Naive thymus-derived CD4-positive, alpha-beta T cell (primary cell): ENCODE measurements at regions not wholly inside any gene's neighbourhood (a gene's known extent, or its start where the extent isn't known, plus 50 kb on each side); places are given as distances from the start of the nearest gene placed in this dataset.

Experiments used
- ATAC-seq: fragments of 150-1000 bp; cut with Tn5 transposase; 2 replicates; pipeline ENCODE4 v1.10.0; 2021; ENCODE audit warnings: mild to moderate bottlenecking, moderate library complexity
- CTCF ChIA-PET: fragments of 350-600 bp; sonication (Branson Sonifier 250); formaldehyde crosslinking; loops from one replicate; lab custom pipeline; 2021; ENCODE audit warnings: antibody characterized with exemption; lab: Charles Lee
- POLR2A ChIA-PET: fragments of 350-600 bp; sonication (Branson Sonifier 250); formaldehyde crosslinking; loops from one replicate; lab custom pipeline; 2021; ENCODE audit warnings: antibody characterized with exemption, inconsistent platforms; lab: Charles Lee
- DNase-seq, 9 donors: peaks; one replicate each; pipeline versions ENCODE4 v3.0.0 to v3.0.0-alpha.2; 2020 to 2022; ENCODE audit warnings: mixed read lengths in 1 of 9
- H3K27ac ChIP-seq: one replicate; pipeline ENCODE4 v1.7.0; 2013; ENCODE audit warnings: mild to moderate bottlenecking, low read depth, low read length, moderate library complexity
- H3K27me3 ChIP-seq, 2 donors: one replicate each; pipeline ENCODE4 v1.7.0; 2013; ENCODE audit warnings: low read length in 2 of 2, mild to moderate bottlenecking in 2 of 2, moderate library complexity in 2 of 2; ENCODE audit not compliant: control insufficient read depth in 2 of 2, insufficient read depth in 2 of 2
- H3K36me3 ChIP-seq, 3 experiments: 1 replicate in 2 of 3; 2 replicates in 1 of 3; pipeline ENCODE4 v1.7.0; 2013; ENCODE audit warnings: low read length in 3 of 3, mild to moderate bottlenecking in 3 of 3, moderate library complexity in 1 of 3; ENCODE audit not compliant: insufficient read depth in 3 of 3, control insufficient read depth in 2 of 3
- H3K4me1 ChIP-seq, 2 donors: one replicate each; pipeline ENCODE4 v1.7.0; 2013; ENCODE audit warnings: low read length in 2 of 2, mild to moderate bottlenecking in 2 of 2, moderate library complexity in 1 of 2; ENCODE audit not compliant: control insufficient read depth in 2 of 2, insufficient read depth in 2 of 2
- H3K4me3 ChIP-seq: 2 replicates; pipeline ENCODE4 v1.7.0; 2013; ENCODE audit warnings: mild to moderate bottlenecking, low read length
- H3K9me3 ChIP-seq, 3 experiments: 1 replicate in 2 of 3; 2 replicates in 1 of 3; pipeline ENCODE4 v1.7.0; 2013; ENCODE audit warnings: low read length in 3 of 3; ENCODE audit not compliant: control insufficient read depth in 2 of 3
- H3K27ac Mint-ChIP-seq, 9 donors: one replicate each; pipeline ENCODE4 v1.8.0; 2020 to 2022; ENCODE audit warnings: mixed read lengths in 9 of 9, mild to moderate bottlenecking in 8 of 9, moderate library complexity in 5 of 9, inconsistent platforms in 2 of 9
- H3K27me3 Mint-ChIP-seq, 5 donors: one replicate each; pipeline ENCODE4 v1.8.0; 2021 to 2022; ENCODE audit warnings: mixed read lengths in 5 of 5, mild to moderate bottlenecking in 1 of 5
- H3K36me3 Mint-ChIP-seq, 5 donors: one replicate each; pipeline ENCODE4 v1.8.0; 2020 to 2022; ENCODE audit warnings: mixed read lengths in 5 of 5, mild to moderate bottlenecking in 3 of 5, inconsistent platforms in 1 of 5
- H3K4me1 Mint-ChIP-seq, 7 donors: one replicate each; pipeline ENCODE4 v1.8.0; 2020 to 2022; ENCODE audit warnings: mixed read lengths in 7 of 7, mild to moderate bottlenecking in 3 of 7, inconsistent platforms in 1 of 7
- H3K4me3 Mint-ChIP-seq, 10 donors: one replicate each; pipeline ENCODE4 v1.8.0; 2020 to 2022; ENCODE audit warnings: mild to moderate bottlenecking in 10 of 10, mixed read lengths in 10 of 10, moderate library complexity in 6 of 10, inconsistent platforms in 2 of 10
- H3K9me3 Mint-ChIP-seq, 11 donors: one replicate each; pipeline ENCODE4 v1.8.0; 2020 to 2022; ENCODE audit warnings: mixed read lengths in 11 of 11, mild to moderate bottlenecking in 4 of 11, inconsistent platforms in 1 of 11, moderate library complexity in 1 of 11
- intact Hi-C, 2 donors: fragments of 100-400 bp; cut with micrococcal nuclease; formaldehyde crosslinking; loops; one replicate each; pipeline ENCODE4 v1.15.1; 2023

- Histone ChIP-seq H3K36me3 (no peaks in the 10 kb centered on the region), H3K4me3 (no peak overlapping the region), H3K27ac (no peak overlapping the region), H3K27me3 (peaks cover 0 to 7% of the 10 kb centered on the region in 2 donors), H3K9me3 (no peaks in the 10 kb centered on the region), H3K4me1 (no peaks in the 10 kb centered on the region)
- ATAC-seq = no peak
- Mint-ChIP-seq H3K4me1 (peaks cover 0 to 2% (median 0%) of the 10 kb centered on the region in 7 donors), H3K4me3 (no peak overlapping the region), H3K27ac (no peak overlapping the region), H3K27me3 (peaks cover 4 to 50% (median 36%) of the 10 kb centered on the region in 5 donors), H3K36me3 (no peaks in the 10 kb centered on the region), H3K9me3 (peaks cover 0 to 6% (median 0%) of the 10 kb centered on the region in 11 donors)
- intact Hi-C loops = no loop called here
- ChIA-PET POLR2A (no interaction called here), CTCF (no interaction called here)
- no peak for DNase-seq
Measured at GRCh38 chr22:49253656-49254055, 574.0 kb downstream of the BRD1 start.

GRCh38 chr22:49251371-49251770 lies 576.3 kb downstream of the BRD1 start:
- H3K9me3 ChIP-seq = no peaks in the 10 kb centered on the region
- no peak overlapping the region for H3K27ac ChIP-seq
- no peak overlapping the region for H3K4me3 Mint-ChIP-seq
- DNase-seq = no peak
- H3K36me3 ChIP-seq = no peaks in the 10 kb centered on the region
- intact Hi-C loops = no loop called here
- no peak overlapping the region for H3K4me3 ChIP-seq
- no peaks in the 10 kb centered on the region for H3K4me1 ChIP-seq
- H3K4me1 Mint-ChIP-seq = peaks cover 0 to 2% (median 0%) of the 10 kb centered on the region in 7 donors
- CTCF ChIA-PET = no interaction called here
- H3K27ac Mint-ChIP-seq = no peak overlapping the region
- peaks cover 4 to 47% (median 35%) of the 10 kb centered on the region in 5 donors for H3K27me3 Mint-ChIP-seq
- POLR2A ChIA-PET = no interaction called here
- no peak for ATAC-seq
- H3K36me3 Mint-ChIP-seq = no peaks in the 10 kb centered on the region
- peaks cover 0 to 6% (median 0%) of the 10 kb centered on the region in 11 donors for H3K9me3 Mint-ChIP-seq
- H3K27me3 ChIP-seq = peaks cover 0 to 7% of the 10 kb centered on the region in 2 donors

GRCh38 chr22:49247194-49247924 lies 580.3 kb downstream of the BRD1 start:
- Histone ChIP-seq H3K4me3 (no peak overlapping the region), H3K4me1 (no peaks in the 10 kb centered on the region), H3K9me3 (no peaks in the 10 kb centered on the region), H3K27ac (no peak overlapping the region), H3K36me3 (no peaks in the 10 kb centered on the region), H3K27me3 (peaks cover 0 to 7% of the 10 kb centered on the region in 2 donors)
- DNase-seq = no peak
- Mint-ChIP-seq H3K9me3 (peaks cover 0 to 4% (median 0%) of the 10 kb centered on the region in 11 donors), H3K36me3 (no peaks in the 10 kb centered on the region), H3K4me1 (peaks cover 0 to 4% (median 0%) of the 10 kb centered on the region in 7 donors), H3K27me3 (peaks cover 4 to 36% (median 22%) of the 10 kb centered on the region in 5 donors), H3K27ac (no peak overlapping the region), H3K4me3 (no peak overlapping the region)
- intact Hi-C loops = no loop called here
- ATAC-seq = no peak
- ChIA-PET POLR2A (no interaction called here), CTCF (no interaction called here)

- no peaks in the 10 kb centered on the region for H3K36me3 ChIP-seq
- Mint-ChIP-seq H3K27ac (no peak overlapping the region), H3K36me3 (no peaks in the 10 kb centered on the region), H3K4me3 (no peak overlapping the region), H3K4me1 (peaks cover 0 to 4% (median 0%) of the 10 kb centered on the region in 7 donors), H3K9me3 (peaks cover 0 to 4% (median 0%) of the 10 kb centered on the region in 11 donors), H3K27me3 (peaks cover 2 to 40% (median 16%) of the 10 kb centered on the region in 5 donors)
- no peak overlapping the region for H3K27ac ChIP-seq
- H3K9me3 ChIP-seq = no peaks in the 10 kb centered on the region
- POLR2A ChIA-PET = no interaction called here
- intact Hi-C loops = no loop called here
- no peaks in the 10 kb centered on the region for H3K27me3 ChIP-seq
- H3K4me1 ChIP-seq = no peaks in the 10 kb centered on the region
- DNase-seq (no peak), ATAC-seq (no peak)
- H3K4me3 ChIP-seq = no peak overlapping the region
- CTCF ChIA-PET = no interaction called here
Measured at GRCh38 chr22:49244466-49245420, 582.9 kb downstream of the BRD1 start.

GRCh38 chr22:49243965-49244364 lies 583.7 kb downstream of the BRD1 start:
- intact Hi-C loops = no loop called here
- H3K4me1 ChIP-seq = no peaks in the 10 kb centered on the region
- ChIA-PET CTCF (no interaction called here), POLR2A (no interaction called here)
- no peak for ATAC-seq
- Mint-ChIP-seq H3K27me3 (peaks cover 0 to 32% (median 14%) of the 10 kb centered on the region in 5 donors), H3K27ac (no peak overlapping the region), H3K4me1 (peaks cover 0 to 4% (median 0%) of the 10 kb centered on the region in 7 donors), H3K9me3 (peaks cover 0 to 4% (median 0%) of the 10 kb centered on the region in 11 donors), H3K4me3 (no peak overlapping the region), H3K36me3 (no peaks in the 10 kb centered on the region)
- H3K27me3 ChIP-seq = no peaks in the 10 kb centered on the region
- H3K36me3 ChIP-seq = no peaks in the 10 kb centered on the region
- no peaks in the 10 kb centered on the region for H3K9me3 ChIP-seq
- no peak overlapping the region for H3K4me3 ChIP-seq
- DNase-seq = no peak
- H3K27ac ChIP-seq = no peak overlapping the region

- Histone ChIP-seq H3K27ac (no peak overlapping the region), H3K4me1 (no peaks in the 10 kb centered on the region), H3K9me3 (no peaks in the 10 kb centered on the region), H3K36me3 (no peaks in the 10 kb centered on the region), H3K27me3 (no peaks in the 10 kb centered on the region), H3K4me3 (no peak overlapping the region)
- DNase-seq (no peak), ATAC-seq (no peak)
- H3K36me3 Mint-ChIP-seq = no peaks in the 10 kb centered on the region
- intact Hi-C loops = no loop called here
- no peak overlapping the region for H3K4me3 Mint-ChIP-seq
- H3K4me1 Mint-ChIP-seq = peaks cover 0 to 4% (median 0%) of the 10 kb centered on the region in 7 donors
- peaks cover 0 to 4% (median 0%) of the 10 kb centered on the region in 11 donors for H3K9me3 Mint-ChIP-seq
- H3K27ac Mint-ChIP-seq = no peak overlapping the region
- H3K27me3 Mint-ChIP-seq = peaks cover 0 to 30% (median 9%) of the 10 kb centered on the region in 5 donors
- ChIA-PET POLR2A (no interaction called here), CTCF (no interaction called here)
Measured at GRCh38 chr22:49243335-49243734, 584.3 kb downstream of the BRD1 start.
